ENCODE measurements at regions not wholly inside any gene's neighbourhood (a gene's known extent, or its start where the extent isn't known, plus 50 kb on each side); places are given as distances from the start of the nearest gene placed in this dataset.

DNA sequence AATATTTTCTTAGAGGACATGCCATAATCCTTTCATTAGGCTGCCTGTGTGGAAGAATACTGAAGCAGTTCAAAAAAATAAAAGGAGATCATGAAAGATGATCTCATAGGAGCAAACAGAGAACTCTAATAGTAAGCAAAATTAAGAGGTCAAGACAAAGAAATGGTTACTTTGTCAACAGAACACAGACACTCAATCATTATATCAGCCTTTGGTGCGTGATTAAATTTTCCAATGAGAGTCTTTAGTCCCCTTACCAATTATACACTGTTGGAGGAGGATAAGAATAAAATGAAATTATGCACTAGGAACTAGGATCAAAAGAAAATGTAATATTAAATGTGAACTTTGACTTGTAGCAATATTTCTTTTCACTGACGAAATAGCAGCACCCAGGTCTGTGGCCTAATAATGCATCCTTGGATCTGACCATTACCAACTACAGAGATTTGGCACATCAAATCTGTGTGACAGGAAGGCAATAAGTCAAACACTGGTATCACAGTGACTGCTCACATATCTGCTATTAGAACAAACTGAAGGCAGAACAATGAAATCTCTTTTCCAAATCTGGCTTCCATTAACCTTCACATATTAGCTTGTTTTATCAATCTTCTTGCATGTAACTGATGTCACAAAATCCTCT is 1812.9 kb downstream of the PLA2G4A start:
- TF ChIP-seq TAF1 (IDR thresholded peaks at IDR 0.05; ENCODE audit: borderline replicate concordance, low read depth, low read length) (no peak), POLR2A (IDR thresholded peaks at IDR 0.05; ENCODE audit: low read depth, low read length) (no peak), POLR2AphosphoS5 (IDR thresholded peaks at IDR 0.05; ENCODE audit: low read depth, low read length) (no peak)

Data from GM12892 (cell line).